Naive thymus-derived CD8-positive, alpha-beta T cell (primary cell): ENCODE measurements at regions not wholly inside any gene's neighbourhood (a gene's known extent, or its start where the extent isn't known, plus 50 kb on each side); places are given as distances from the start of the nearest gene placed in this dataset.
"Not testable (repeated sequence)": the region's sequence is repeated elsewhere in the genome, so short reads cannot be mapped to it uniquely, and the experiment has no call there.

Source experiments
- ATAC-seq, 2 donors: fragments of 150-1000 bp; cut with Tn5 transposase in 1 of 2; sonication (Bioruptor Pico), chemical (Tn5 transposase) in 1 of 2; 1 replicate in 1 of 2; 2 replicates in 1 of 2; pipeline ENCODE4 v1.10.0; 2021; ENCODE audit warnings: mild to moderate bottlenecking in 2 of 2, moderate library complexity in 2 of 2
- POLR2A ChIA-PET: fragments of 350-600 bp; sonication (Branson Sonifier 250); formaldehyde crosslinking; loops from one replicate; lab custom pipeline; 2021; ENCODE audit warnings: antibody characterized with exemption; lab: Charles Lee
- DNase-seq, 10 donors: peaks; one replicate each; pipeline versions ENCODE4 v3.0.0 to v3.0.0-alpha.2; 2020 to 2022
- H3K27ac Mint-ChIP-seq, 10 donors: one replicate each; pipeline ENCODE4 v1.8.0; 2020 to 2022; ENCODE audit warnings: mild to moderate bottlenecking in 10 of 10, mixed read lengths in 10 of 10, moderate library complexity in 4 of 10, inconsistent platforms in 1 of 10
- H3K27me3 Mint-ChIP-seq, 5 donors: one replicate each; pipeline ENCODE4 v1.8.0; 2021 to 2022; ENCODE audit warnings: mixed read lengths in 5 of 5
- H3K36me3 Mint-ChIP-seq, 3 donors: one replicate each; pipeline ENCODE4 v1.8.0; 2020 to 2022; ENCODE audit warnings: mixed read lengths in 3 of 3, mild to moderate bottlenecking in 2 of 3, inconsistent platforms in 1 of 3
- H3K4me1 Mint-ChIP-seq, 4 donors: one replicate each; pipeline ENCODE4 v1.8.0; 2021 to 2022; ENCODE audit warnings: mixed read lengths in 4 of 4
- H3K4me3 Mint-ChIP-seq, 10 donors: one replicate each; pipeline ENCODE4 v1.8.0; 2020 to 2022; ENCODE audit warnings: mild to moderate bottlenecking in 10 of 10, mixed read lengths in 10 of 10, moderate library complexity in 6 of 10, inconsistent platforms in 1 of 10
- H3K9me3 Mint-ChIP-seq, 9 donors: one replicate each; pipeline ENCODE4 v1.8.0; 2020 to 2022; ENCODE audit warnings: mixed read lengths in 9 of 9, mild to moderate bottlenecking in 3 of 9, inconsistent platforms in 1 of 9, moderate library complexity in 1 of 9

DNA sequence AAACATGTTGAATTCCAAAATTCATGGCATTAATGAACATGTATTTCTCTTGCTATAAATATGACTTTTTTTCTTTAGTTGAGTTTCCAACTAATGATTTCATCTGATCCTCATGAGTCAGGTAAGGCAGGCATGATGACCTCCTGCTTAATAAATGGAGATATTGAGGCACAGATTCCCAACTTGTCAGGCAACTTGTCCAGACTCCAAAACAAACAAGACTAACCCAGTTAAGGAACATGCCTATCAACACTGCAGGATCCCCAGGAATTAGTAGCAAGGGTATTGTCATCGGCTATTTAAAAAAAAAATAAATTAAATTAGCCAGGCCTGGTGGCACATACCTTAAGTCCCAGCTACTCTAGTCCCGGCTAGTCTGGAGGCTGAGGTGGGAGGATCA lies 121.3 kb upstream of the SALL4 start:
- Mint-ChIP-seq H3K27me3 (peaks cover 3 to 9% (median 9%) of the 10 kb centered on the region in 5 donors), H3K27ac (no peak overlapping the region), H3K36me3 (no peaks in the 10 kb centered on the region), H3K4me3 (no peak overlapping the region), H3K9me3 (no peaks in the 10 kb centered on the region), H3K4me1 (peaks cover 0 to 7% (median 0%) of the 10 kb centered on the region in 4 donors)
- ATAC-seq = no peak
- no peak for DNase-seq
- POLR2A ChIA-PET = no interaction called here

DNA sequence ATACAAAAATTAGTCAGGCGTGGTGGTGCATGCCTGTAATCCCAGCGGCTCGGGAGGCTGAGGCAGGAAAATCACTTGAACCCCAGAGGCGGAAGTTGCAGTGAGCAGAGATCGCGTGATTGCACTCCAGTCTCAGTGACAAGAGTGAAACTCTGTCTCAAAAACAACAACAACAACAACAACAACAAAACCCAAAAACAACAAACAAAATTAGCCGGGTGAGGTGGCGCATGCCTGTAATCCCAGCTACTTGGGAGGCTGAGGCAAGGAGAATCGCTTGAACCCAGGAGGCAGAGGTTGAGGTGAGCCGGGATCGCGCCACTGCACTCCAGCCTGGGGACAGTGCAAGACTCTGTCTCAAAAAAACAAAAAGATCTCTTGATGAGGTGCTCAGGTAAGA lies 120.5 kb upstream of the SALL4 start:
- H3K4me1 Mint-ChIP-seq, H3K9me3 Mint-ChIP-seq, DNase-seq, POLR2A ChIA-PET, H3K36me3 Mint-ChIP-seq, H3K27ac Mint-ChIP-seq, ATAC-seq, H3K4me3 Mint-ChIP-seq, H3K27me3 Mint-ChIP-seq: not testable (repeated sequence)

DNA sequence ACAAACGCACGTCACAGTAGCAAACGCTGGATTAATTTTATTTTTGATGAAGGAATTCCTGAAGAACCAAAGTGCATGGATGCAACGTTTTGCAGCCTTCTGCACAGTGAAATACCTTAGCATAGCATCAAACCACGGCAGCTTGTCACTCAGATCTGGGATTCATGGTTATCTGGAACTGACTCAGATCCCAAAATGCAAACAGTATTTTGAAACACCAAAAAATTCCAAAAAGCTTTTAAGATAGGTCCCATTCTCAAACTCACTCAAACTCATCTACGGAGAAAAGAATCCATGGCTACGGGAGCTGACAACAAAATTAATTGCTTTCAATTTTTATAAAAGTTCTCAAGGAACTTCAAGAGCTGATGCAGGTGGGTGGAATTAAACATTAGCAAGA lies 116.2 kb upstream of the SALL4 start:
- Mint-ChIP-seq H3K4me1 (peaks cover 0 to 7% (median 0%) of the 10 kb centered on the region in 4 donors), H3K27me3 (peaks cover 0 to 4% (median 2%) of the 10 kb centered on the region in 5 donors)

DNA sequence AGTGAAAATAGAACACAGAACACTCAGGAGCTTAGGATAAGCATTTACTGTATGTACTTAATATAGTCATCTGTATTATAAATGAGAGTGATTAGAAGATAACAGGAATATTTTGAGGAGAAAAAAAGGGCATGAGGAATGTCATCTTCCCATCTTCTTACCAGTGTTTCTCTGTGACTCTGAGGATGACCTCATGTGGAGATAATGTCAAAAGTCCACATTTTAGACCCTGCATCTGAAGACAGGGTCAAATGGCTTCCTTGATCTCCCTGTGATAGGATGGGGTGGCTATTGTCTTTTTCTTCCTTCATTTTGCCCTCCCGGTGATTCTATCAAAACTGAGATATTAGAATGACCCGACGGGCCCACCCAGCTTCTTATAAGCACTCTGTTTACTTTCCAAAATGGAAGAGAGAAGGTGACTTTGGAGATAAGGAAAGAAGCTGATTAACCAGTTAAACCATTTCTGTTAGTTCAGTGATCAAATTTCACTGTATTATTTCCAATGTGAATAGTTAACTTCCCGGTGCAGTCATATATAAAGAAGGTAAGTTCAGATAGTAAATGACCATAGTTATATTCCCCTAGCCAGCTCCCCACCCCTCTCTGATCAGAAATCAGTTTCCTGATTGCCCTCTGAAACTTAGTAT lies 115.7 kb upstream of the SALL4 start:
- Mint-ChIP-seq H3K9me3 (no peaks in the 10 kb centered on the region), H3K4me3 (no peak overlapping the region), H3K36me3 (no peaks in the 10 kb centered on the region), H3K4me1 (peaks cover 0 to 7% (median 0%) of the 10 kb centered on the region in 4 donors), H3K27ac (no peak overlapping the region), H3K27me3 (peaks cover under 1 to 8% (median 2%) of the 10 kb centered on the region in 5 donors)
- POLR2A ChIA-PET = no interaction called here
- ATAC-seq (no peak), DNase-seq (no peak)

More for the DNA sequence above, 116.2 kb upstream of the SALL4 start:
- ATAC-seq (no peak), DNase-seq (no peak)
- peak overlapping the region in 1 of 10 donors; percentile 30 for H3K27ac Mint-ChIP-seq
- no peaks in the 10 kb centered on the region for H3K36me3 Mint-ChIP-seq
- POLR2A ChIA-PET = no interaction called here
- no peak overlapping the region for H3K4me3 Mint-ChIP-seq
- H3K9me3 Mint-ChIP-seq = no peaks in the 10 kb centered on the region

DNA sequence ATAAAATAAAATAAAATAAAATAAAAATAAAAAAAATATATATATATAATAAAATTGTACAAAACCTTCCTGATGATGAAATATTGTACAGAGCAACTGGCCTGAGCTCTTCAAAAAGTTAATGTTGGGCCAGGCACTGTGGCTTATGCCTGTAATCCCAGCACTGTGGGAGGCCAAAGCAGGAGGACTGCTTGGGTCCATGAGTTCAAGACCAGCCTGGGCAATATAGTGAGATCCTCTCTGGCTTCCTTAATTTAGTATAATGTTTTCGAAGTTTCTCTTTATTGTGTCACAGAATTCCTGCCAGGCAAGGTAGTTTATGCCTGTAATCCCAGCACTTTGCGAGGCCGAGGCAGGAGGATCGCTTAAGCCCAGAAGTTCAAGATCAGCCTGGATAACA lies 113.9 kb upstream of the SALL4 start:
- Mint-ChIP-seq H3K4me3 (no peak overlapping the region), H3K36me3 (no peaks in the 10 kb centered on the region), H3K27me3 (peaks cover 4 to 17% (median 9%) of the 10 kb centered on the region in 5 donors), H3K27ac (no peak overlapping the region), H3K9me3 (no peaks in the 10 kb centered on the region), H3K4me1 (peaks cover 0 to 7% (median 1%) of the 10 kb centered on the region in 4 donors)
- POLR2A ChIA-PET = no interaction called here
- ATAC-seq = no peak
- no peak for DNase-seq

DNA sequence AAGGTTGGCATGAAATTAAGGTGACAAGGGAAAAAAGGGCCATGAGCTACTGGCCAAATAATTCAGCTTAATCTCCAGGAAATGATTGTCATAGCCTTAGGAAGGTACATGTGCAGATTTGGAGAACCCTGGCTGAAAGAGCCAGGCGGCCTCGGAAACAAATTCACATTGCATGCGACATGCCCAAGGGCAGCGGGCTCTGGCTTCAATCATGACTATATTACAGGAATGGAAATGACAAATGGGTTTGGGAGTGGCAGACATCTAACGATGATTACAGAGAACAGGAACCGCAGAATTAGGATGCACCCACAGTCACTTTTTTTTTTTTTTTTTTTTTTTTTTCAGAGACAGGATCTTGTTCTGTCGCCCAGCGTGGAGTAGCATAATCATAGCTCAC lies 112.4 kb upstream of the SALL4 start:
- ATAC-seq (no peak), DNase-seq (no peak)
- H3K27me3 Mint-ChIP-seq = peaks cover 3 to 17% (median 9%) of the 10 kb centered on the region in 5 donors
- H3K36me3 Mint-ChIP-seq = no peaks in the 10 kb centered on the region
- no peaks in the 10 kb centered on the region for H3K9me3 Mint-ChIP-seq
- peaks cover 0 to 2% (median 0%) of the 10 kb centered on the region in 4 donors for H3K4me1 Mint-ChIP-seq
- POLR2A ChIA-PET = no interaction called here
- no peak overlapping the region for H3K27ac Mint-ChIP-seq
- H3K4me3 Mint-ChIP-seq = no peak overlapping the region

DNA sequence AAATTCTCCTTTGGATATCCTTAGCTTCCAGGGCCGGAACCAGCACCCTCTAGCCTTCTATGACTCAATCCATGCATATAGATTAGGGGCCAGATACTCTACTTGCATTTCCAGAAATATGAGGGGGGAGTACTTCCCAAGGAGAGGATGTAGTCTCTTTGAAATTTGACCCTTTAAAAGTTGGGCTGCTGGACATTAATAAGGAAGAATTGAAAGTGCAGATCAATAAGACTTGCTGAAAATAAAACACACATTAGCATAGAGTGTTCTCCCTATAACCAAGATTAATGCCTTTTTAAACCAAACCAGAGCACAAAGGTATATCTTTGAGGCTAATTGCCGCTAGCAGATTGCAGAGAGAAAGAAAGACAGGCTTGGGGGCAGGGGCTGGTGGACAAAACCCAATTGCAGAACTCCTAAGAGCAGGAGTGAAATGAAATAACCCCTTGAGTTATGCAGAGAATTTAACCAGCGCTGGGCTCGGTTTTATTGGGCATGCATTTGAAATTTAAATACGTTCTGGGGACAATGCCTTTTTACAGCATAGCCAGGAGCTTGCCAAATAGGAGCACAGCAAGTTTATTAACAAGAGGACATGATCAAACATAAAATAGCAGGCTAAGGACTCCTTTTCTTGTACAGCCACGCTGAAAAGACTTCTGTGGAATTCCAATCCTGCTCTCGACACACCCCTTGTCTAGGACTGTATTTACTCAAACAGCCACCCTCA lies 108.2 kb upstream of the SALL4 start:
- ATAC-seq = no peak
- Mint-ChIP-seq H3K36me3 (no peaks in the 10 kb centered on the region), H3K27ac (no peak overlapping the region), H3K9me3 (no peaks in the 10 kb centered on the region), H3K4me3 (no peak overlapping the region), H3K4me1 (peaks cover 0 to 2% (median 0%) of the 10 kb centered on the region in 4 donors), H3K27me3 (peaks cover 5 to 27% (median 15%) of the 10 kb centered on the region in 5 donors)
- POLR2A ChIA-PET = no interaction called here
- no peak for DNase-seq

DNA sequence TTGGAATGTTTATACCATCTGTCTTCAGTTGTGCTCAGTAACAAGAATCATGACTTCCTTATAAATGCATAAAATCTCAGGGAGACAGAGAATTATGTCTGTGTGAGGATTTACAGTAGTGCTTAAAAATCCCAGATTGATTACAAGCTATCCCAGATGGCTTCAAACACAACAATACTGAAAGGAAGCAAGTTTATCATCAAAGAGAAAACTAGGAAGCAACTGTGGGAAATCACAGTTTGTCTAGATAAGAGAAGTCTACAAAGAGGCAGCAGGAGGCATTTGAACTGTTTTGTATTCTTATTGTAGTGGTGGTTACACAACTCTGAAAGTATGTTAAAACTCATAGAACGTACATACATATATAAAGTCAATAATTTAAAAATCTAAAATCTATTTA lies 104.4 kb upstream of the SALL4 start:
- peaks cover 0 to 3% (median 0%) of the 10 kb centered on the region in 9 donors for H3K9me3 Mint-ChIP-seq
- H3K36me3 Mint-ChIP-seq = no peaks in the 10 kb centered on the region
- H3K4me3 Mint-ChIP-seq = no peak overlapping the region
- POLR2A ChIA-PET = no interaction called here
- ATAC-seq = no peak
- no peak for DNase-seq
- peaks cover 3 to 13% (median 8%) of the 10 kb centered on the region in 5 donors for H3K27me3 Mint-ChIP-seq
- H3K27ac Mint-ChIP-seq = no peak overlapping the region
- peaks cover 0 to 2% (median 0%) of the 10 kb centered on the region in 4 donors for H3K4me1 Mint-ChIP-seq

DNA sequence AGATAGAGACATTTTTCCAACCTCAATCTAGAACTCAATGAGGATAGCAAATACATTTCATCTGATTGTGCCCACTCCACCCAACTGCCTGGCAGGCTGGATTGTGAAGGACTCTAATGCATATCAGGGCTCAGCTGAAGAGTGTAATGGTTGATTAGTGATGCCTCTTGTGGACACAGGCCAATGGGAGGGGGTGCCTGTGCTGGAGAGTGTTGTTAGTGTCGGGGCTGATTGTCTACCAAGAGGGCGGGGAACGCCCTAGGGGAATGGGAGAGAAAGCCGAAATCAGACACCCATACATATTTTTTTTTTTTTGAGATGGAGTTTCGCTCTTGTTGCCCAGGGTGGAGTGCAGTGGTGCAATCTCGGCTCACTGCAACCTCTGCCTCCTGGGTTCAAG lies 103.7 kb upstream of the SALL4 start:
- ATAC-seq = no peak
- Mint-ChIP-seq H3K36me3 (no peaks in the 10 kb centered on the region), H3K4me3 (no peak overlapping the region), H3K27me3 (peaks cover 3 to 11% (median 8%) of the 10 kb centered on the region in 5 donors), H3K27ac (peak overlapping the region in 1 of 10 donors; percentile 10), H3K4me1 (peaks cover 0 to 2% (median 0%) of the 10 kb centered on the region in 4 donors), H3K9me3 (peaks cover 0 to 3% (median 0%) of the 10 kb centered on the region in 9 donors)
- no peak for DNase-seq
- POLR2A ChIA-PET = no interaction called here

DNA sequence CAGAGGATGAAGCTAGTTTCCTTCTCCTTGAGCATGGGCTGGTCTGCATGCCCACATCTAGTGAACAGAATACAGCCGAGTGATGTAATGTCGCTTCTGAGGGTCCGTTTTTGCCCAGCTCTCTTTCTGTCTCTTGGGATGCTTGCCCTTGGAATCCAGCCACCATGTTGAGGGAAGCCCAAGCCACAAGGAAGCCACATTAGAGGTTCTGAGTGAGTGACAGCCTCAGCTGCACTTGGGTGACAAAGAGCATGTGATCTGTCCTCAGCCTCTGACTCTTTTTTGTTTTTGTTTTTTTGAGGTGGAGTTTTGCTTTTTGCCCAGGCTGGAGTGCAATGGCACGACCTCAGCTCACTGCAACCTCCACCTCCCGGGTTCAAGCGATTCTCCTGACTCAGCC lies 100.6 kb upstream of the SALL4 start:
- Mint-ChIP-seq H3K4me3 (no peak overlapping the region), H3K27me3 (peaks cover 6 to 10% (median 9%) of the 10 kb centered on the region in 5 donors), H3K4me1 (peaks cover 0 to 2% (median 0%) of the 10 kb centered on the region in 4 donors), H3K27ac (no peak overlapping the region), H3K9me3 (peaks cover 0 to 12% (median 0%) of the 10 kb centered on the region in 9 donors), H3K36me3 (peaks cover 0 to 5% (median 0%) of the 10 kb centered on the region in 3 donors)
- POLR2A ChIA-PET = no interaction called here
- DNase-seq = no peak
- no peak for ATAC-seq

DNA sequence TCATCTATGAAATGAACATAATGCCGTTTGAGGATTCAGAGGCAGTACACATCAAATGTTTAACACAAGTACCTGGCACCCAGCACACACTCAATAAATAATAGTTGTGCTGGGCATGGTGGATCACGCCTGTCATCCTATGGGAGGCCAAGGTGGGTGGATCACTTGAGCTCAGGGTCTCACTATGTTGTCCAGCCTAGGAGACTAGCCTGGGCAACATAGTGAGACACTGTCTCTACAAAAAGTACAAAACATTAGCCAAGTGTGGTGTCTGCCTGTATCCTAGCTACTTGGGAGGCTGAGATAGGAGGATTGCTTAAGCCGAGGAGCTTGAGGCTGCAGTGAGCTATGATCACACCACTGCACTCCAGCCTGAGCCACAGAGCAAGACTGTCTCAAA lies 98.1 kb upstream of the SALL4 start:
- Mint-ChIP-seq H3K27ac (no peak overlapping the region), H3K9me3 (peaks cover 0 to 12% (median 0%) of the 10 kb centered on the region in 9 donors), H3K4me1 (peaks cover 0 to 2% (median 0%) of the 10 kb centered on the region in 4 donors), H3K36me3 (peaks cover 0 to 5% (median 0%) of the 10 kb centered on the region in 3 donors), H3K27me3 (peaks cover 0 to 6% (median 3%) of the 10 kb centered on the region in 5 donors), H3K4me3 (no peak overlapping the region)
- POLR2A ChIA-PET = no interaction called here
- ATAC-seq (no peak), DNase-seq (no peak)

DNA sequence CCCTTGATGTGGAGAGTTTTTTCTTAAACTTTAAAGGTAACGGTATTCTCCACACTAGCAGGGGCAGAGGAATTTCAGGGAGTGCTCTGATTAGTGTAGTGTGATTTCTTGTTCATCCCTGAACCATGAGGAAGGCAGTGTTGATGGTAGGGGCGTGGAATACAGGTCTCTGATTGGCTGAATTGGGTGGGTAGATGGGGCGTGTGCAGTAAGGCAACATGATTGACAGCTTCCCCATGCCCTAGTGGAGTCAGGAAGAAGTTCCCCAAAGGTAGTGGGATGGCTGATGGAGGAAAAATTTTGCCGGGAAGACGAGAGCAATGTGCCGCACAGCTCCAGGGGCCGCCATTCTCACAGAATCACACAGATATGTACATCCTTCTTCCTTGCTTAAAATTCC lies 97.4 kb upstream of the SALL4 start:
- POLR2A ChIA-PET = no interaction called here
- no peak for ATAC-seq

DNA sequence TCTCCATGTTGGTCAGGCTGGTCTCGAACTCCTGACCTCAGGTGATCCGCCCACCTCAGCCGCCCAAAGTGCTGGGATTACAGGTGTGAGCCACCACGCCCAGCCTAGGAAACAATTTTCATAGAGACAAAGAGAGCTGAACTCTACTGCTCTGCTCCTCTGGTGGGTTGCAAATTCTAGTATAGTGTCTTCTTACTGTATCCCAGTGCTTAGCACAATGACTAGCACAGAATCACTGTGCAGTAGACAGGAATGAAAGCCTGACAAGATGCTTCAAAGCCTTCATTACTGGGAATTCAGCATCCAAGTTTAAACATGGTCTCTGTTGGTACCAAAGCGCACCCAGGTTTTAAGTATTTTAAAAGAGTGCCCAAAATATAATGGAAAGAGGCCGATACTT lies 96.5 kb upstream of the SALL4 start:
- H3K27ac Mint-ChIP-seq = no peak overlapping the region
- H3K4me3 Mint-ChIP-seq = no peak overlapping the region
- peaks cover 0 to 12% (median 0%) of the 10 kb centered on the region in 9 donors for H3K9me3 Mint-ChIP-seq
- peaks cover 0 to 2% (median 0%) of the 10 kb centered on the region in 4 donors for H3K4me1 Mint-ChIP-seq
- H3K36me3 Mint-ChIP-seq = peaks cover 0 to 5% (median 0%) of the 10 kb centered on the region in 3 donors
- ATAC-seq = no peak
- H3K27me3 Mint-ChIP-seq = peaks cover 0 to 3% (median 3%) of the 10 kb centered on the region in 5 donors
- POLR2A ChIA-PET = no interaction called here
- DNase-seq = no peak

More for the DNA sequence above, 97.4 kb upstream of the SALL4 start:
- Mint-ChIP-seq H3K36me3 (peaks cover 0 to 5% (median 0%) of the 10 kb centered on the region in 3 donors), H3K4me3 (no peak overlapping the region), H3K27ac (no peak overlapping the region), H3K4me1 (peaks cover 0 to 2% (median 0%) of the 10 kb centered on the region in 4 donors), H3K27me3 (peaks cover 0 to 6% (median 3%) of the 10 kb centered on the region in 5 donors), H3K9me3 (peaks cover 0 to 12% (median 0%) of the 10 kb centered on the region in 9 donors)
- no peak for DNase-seq
